VCaP (cell line): ENCODE measurements at regions not wholly inside any gene's neighbourhood (a gene's known extent, or its start where the extent isn't known, plus 50 kb on each side); places are given as distances from the start of the nearest gene placed in this dataset.

Experiments used
- H3K27ac ChIP-seq: fragments of 450-650 bp; 2 replicates; pipeline ENCODE4 v1.5.1; 2017
- TF ChIP-seq, protein P1 (sequence below): fragments of 450-650 bp; conservative IDR thresholded peaks from 2 replicates; pipeline ENCODE4 v1.5.1; 2017; ENCODE audit warnings: mild to moderate bottlenecking, moderate library complexity

DNA sequence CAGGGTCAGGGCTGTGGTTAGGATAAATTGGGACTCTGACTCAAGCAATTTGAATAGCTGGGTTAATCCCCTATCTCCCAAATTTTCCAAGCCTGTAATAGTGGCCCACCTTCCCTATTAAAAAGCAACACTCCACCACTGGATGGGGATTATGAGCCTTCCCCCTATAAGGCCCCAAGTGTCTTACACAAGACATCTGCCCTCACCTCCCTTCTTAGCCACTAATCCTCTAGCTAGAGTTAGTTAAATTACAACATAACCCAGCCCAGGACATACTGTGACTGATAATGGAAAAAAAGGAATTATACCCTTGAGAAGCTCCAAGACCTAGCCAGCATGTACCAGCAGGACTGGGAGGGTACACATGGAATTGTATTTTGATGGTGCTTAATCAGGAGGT, 190.4 kb downstream of the NRP2 start:
- TF ChIP-seq, protein P1, sequence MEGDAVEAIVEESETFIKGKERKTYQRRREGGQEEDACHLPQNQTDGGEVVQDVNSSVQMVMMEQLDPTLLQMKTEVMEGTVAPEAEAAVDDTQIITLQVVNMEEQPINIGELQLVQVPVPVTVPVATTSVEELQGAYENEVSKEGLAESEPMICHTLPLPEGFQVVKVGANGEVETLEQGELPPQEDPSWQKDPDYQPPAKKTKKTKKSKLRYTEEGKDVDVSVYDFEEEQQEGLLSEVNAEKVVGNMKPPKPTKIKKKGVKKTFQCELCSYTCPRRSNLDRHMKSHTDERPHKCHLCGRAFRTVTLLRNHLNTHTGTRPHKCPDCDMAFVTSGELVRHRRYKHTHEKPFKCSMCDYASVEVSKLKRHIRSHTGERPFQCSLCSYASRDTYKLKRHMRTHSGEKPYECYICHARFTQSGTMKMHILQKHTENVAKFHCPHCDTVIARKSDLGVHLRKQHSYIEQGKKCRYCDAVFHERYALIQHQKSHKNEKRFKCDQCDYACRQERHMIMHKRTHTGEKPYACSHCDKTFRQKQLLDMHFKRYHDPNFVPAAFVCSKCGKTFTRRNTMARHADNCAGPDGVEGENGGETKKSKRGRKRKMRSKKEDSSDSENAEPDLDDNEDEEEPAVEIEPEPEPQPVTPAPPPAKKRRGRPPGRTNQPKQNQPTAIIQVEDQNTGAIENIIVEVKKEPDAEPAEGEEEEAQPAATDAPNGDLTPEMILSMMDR = no peak
- H3K27ac ChIP-seq = no peak overlapping the region

DNA sequence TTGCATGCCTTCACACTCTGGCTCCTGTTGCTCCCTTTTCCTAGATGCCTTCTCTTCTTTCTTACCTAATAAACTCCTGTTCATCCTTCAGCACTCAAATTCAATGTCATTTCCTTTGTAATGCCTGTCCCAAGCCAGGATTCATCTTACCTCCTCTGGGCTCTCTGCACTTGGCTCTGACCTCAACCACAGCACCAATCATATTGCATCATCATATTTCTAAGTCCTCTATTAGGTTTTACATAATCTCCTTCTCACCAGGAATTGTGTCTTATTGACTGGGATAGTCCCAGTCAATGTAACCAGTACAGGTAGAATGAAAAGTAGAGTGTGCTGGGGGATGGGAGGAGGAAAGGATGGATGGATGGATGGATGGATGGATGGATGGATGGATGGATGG, 187.1 kb downstream of the NRP2 start:
- TF ChIP-seq, protein P1 = no peak
- no peak overlapping the region for H3K27ac ChIP-seq

DNA sequence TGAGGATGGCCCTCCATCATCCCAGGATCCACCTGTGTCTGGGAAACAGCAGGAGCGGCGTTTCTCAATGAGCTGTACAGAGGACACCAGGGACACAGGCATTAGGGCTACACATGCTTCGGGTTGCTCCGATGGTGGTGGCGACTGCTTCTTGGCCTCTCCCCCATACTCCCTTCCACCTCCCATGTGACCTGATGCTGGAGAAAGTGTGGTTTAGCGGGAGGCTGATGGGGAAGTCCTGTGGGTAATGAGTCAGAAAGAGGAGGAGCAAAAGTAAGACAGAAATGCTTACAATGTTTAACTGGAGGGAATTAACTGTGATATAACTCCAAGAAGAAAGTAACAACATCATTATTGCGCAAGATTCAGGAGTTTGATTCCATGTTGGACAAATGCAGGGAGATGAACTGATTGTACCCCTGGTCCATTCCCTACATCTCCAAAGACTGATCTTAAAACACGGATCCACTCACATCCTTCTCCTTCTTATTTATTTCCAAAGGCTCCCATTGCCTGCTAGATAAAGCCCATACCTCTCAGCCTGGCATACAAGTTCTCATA, 186.6 kb downstream of the NRP2 start:
- no peak overlapping the region for H3K27ac ChIP-seq
- TF ChIP-seq, protein P1 = no peak

DNA sequence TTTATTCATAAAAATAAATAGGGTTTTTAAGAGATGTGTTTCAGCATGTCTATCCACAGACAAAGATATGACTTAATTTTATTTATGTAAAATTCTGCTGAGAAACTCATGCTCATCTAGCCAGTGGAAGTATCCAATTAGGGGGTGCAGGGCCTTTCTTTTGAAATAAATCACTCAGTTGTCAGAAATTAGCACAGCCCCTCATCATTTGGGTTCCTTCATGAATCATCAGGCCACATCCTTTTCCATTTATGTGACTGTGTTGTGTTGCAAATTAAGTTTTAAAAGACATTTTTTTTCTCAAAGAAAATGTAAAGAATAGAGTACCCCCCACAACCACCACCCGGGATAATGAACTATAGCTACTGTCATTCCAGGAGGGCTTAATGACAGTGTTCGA, 185.8 kb downstream of the NRP2 start:
- no peak overlapping the region for H3K27ac ChIP-seq
- TF ChIP-seq, protein P1 = no peak

DNA sequence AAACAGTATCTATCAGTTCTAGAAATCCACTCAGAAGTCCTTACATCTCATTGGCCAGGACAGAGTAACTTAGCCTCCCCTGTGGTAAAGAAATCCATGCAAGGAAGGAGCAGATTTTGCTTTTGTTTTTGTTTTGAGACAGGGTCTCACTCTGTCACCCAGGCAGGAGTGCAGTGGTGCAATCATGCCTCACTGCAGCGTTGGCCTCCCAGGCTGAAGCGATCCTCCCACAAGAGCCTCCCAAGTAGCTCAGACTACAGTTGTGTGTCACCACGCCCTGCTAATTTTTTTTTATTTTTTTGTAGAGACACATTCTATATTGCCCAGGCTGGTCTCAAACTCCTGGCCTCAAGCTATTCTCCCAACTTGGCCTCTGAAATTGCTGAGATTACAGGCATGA, 185.1 kb downstream of the NRP2 start:
- TF ChIP-seq, protein P1 = no peak

DNA sequence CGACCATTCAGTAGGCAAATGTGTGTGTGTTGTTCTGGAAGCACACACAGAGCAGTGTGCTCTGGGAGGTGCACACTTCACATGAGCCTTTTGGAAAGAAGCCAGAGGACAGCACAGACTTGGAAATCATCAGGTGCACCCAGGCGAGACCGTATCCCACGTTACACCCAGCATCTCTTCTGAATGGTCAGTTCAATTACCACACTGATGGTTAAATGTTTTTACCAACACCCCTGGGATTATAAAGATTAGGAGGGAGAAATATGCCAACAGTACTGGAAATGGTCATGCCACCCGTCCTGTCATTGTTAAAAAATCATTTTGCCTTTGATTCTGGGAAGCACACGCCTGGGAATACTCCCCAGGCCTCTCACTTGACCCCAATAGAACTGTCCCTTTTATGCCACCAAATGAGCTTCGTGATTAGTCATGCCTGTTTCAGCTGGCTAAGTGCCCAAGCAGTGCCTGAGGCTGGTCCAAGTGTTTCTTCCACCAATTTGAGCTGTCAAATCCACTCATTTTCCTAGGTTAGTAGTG, 183.7 kb downstream of the NRP2 start:
- H3K27ac ChIP-seq = peak overlapping the region; percentile 52; the same call in 1 of the 2 replicates
- TF ChIP-seq, protein P1 = no peak

More for the DNA sequence above, 185.1 kb downstream of the NRP2 start:
- H3K27ac ChIP-seq = peak overlapping the region; percentile 15; the same call in 1 of the 2 replicates

DNA sequence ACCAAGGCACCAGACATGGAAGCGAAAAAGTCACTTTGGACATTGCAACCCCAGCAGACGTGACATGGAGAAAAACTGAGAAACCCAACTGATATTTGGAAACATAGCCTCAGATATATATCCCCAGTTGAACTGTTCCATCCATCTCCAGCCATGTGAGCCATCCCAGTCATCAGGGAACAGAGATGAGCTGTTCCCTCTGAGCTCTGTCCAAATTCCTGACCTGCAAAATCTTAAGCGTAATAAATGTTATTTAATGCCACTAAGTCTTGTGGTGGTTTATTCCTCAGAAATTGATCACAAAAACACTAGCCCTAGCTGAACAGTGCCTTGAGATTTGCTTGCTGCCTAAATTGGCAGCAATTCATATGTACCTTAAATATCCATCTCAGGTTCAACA, 182.8 kb downstream of the NRP2 start:
- TF ChIP-seq, protein P1 = no peak

More for the DNA sequence above, 182.8 kb downstream of the NRP2 start:
- peak overlapping the region; percentile 52 for H3K27ac ChIP-seq
